WTC11 (cell line): ENCODE measurements at regions not wholly inside any gene's neighbourhood (a gene's known extent, or its start where the extent isn't known, plus 50 kb on each side); places are given as distances from the start of the nearest gene placed in this dataset.
A peak's percentile ranks its signal among the peaks of the same experiment; 100 is the strongest.

Source experiments
- ATAC-seq: fragments of 200-7000 bp; cut with Tn5 transposase; 2 replicates; pipeline ENCODE4 v1.10.0; 2021; ENCODE audit warnings: mild to moderate bottlenecking, moderate library complexity
- CTCF ChIA-PET: fragments of 300-600 bp; sonication (Branson Sonifier 250); formaldehyde crosslinking; loops from one replicate; lab custom pipeline; 2021; ENCODE audit warnings: antibody characterized with exemption; lab: Charles Lee
- POLR2A ChIA-PET: fragments of 350-600 bp; sonication (Branson Sonifier 250); formaldehyde crosslinking; loops from one replicate; lab custom pipeline; 2021; ENCODE audit warnings: antibody characterized with exemption; lab: Charles Lee
- DNase-seq: peaks from one replicate; pipeline ENCODE4 v3.0.0; 2021; ENCODE audit warnings: low spot score
- H3K27ac Mint-ChIP-seq: 2 replicates; pipeline ENCODE4 v1.8.0; 2021; ENCODE audit warnings: mixed read lengths
- H3K27me3 Mint-ChIP-seq: 2 replicates; pipeline ENCODE4 v1.8.0; 2021; ENCODE audit warnings: low read depth, mild to moderate bottlenecking, moderate library complexity, mixed read lengths
- H3K36me3 Mint-ChIP-seq: 2 replicates; pipeline ENCODE4 v1.8.0; 2021; ENCODE audit warnings: mixed read lengths
- H3K4me1 Mint-ChIP-seq: 2 replicates; pipeline ENCODE4 v1.8.0; 2022; ENCODE audit warnings: mixed read lengths
- H3K4me3 Mint-ChIP-seq: 2 replicates; pipeline ENCODE4 v1.8.0; 2021; ENCODE audit warnings: mild to moderate bottlenecking, moderate library complexity, mixed read lengths
- H3K9me3 Mint-ChIP-seq: 2 replicates; pipeline ENCODE4 v1.8.0; 2021; ENCODE audit warnings: mixed read lengths
- CBFB ChIP-seq: sonication (generic); formaldehyde crosslinking; IDR thresholded peaks from 2 replicates; pipeline ENCODE4 v1.8.1; 2022; ENCODE audit warnings: mild to moderate bottlenecking, low read depth, missing genetic modification reagents
- CREB1 ChIP-seq: sonication (generic); formaldehyde crosslinking; IDR thresholded peaks from 2 replicates; pipeline ENCODE4 v1.8.0; 2023; ENCODE audit warnings: mild to moderate bottlenecking, missing genetic modification reagents
- FOXJ3 ChIP-seq: sonication (generic); formaldehyde crosslinking; IDR thresholded peaks from 2 replicates; pipeline ENCODE4 v1.9.0; 2021; ENCODE audit warnings: missing genetic modification reagents, mild to moderate bottlenecking, borderline replicate concordance
- IRF2 ChIP-seq: sonication (generic); formaldehyde crosslinking; IDR thresholded peaks from 2 replicates; pipeline ENCODE4 v1.8.0; 2022; ENCODE audit warnings: low read depth, missing genetic modification reagents, borderline replicate concordance
- JUN ChIP-seq: sonication (generic); formaldehyde crosslinking; IDR thresholded peaks from 2 replicates; pipeline ENCODE4 v1.8.0; 2023; ENCODE audit warnings: mild to moderate bottlenecking, missing genetic modification reagents
- MXD4 ChIP-seq: fragments of 250-450 bp; sonication (Bioruptor Pico); IDR thresholded peaks from 2 replicates; pipeline ENCODE4 v1.8.0; 2021; ENCODE audit warnings: mild to moderate bottlenecking, moderate library complexity, borderline replicate concordance
- MYBL2 ChIP-seq: sonication (generic); formaldehyde crosslinking; IDR thresholded peaks from 2 replicates; pipeline ENCODE4 v1.8.1; 2023; ENCODE audit warnings: mild to moderate bottlenecking, moderate library complexity, missing genetic modification reagents
- NR1H2 ChIP-seq: sonication (generic); formaldehyde crosslinking; IDR thresholded peaks from 2 replicates; pipeline ENCODE4 v1.9.0; 2021; ENCODE audit warnings: mild to moderate bottlenecking, moderate library complexity, missing genetic modification reagents
- SMAD3 ChIP-seq: sonication (generic); formaldehyde crosslinking; IDR thresholded peaks from 2 replicates; pipeline ENCODE4 v1.8.0; 2022; ENCODE audit warnings: missing genetic modification reagents, mild to moderate bottlenecking, borderline replicate concordance
- SMAD4 ChIP-seq: sonication (generic); formaldehyde crosslinking; IDR thresholded peaks from 2 replicates; pipeline ENCODE4 v1.8.0; 2022; ENCODE audit warnings: mild to moderate bottlenecking, missing genetic modification reagents
- TCF7 ChIP-seq: sonication (generic); formaldehyde crosslinking; IDR thresholded peaks from 2 replicates; pipeline ENCODE4 v1.8.0; 2022; ENCODE audit warnings: mild to moderate bottlenecking, low read depth, missing genetic modification reagents, moderate library complexity
- TP53 ChIP-seq: sonication (generic); formaldehyde crosslinking; IDR thresholded peaks from 2 replicates; pipeline ENCODE4 v1.8.1; 2023; ENCODE audit warnings: mild to moderate bottlenecking, missing genetic modification reagents
- ZMAT4 ChIP-seq: fragments of 250-450 bp; sonication (Bioruptor Pico); IDR thresholded peaks from 2 replicates; pipeline ENCODE4 v1.9.0; 2021; ENCODE audit warnings: mild to moderate bottlenecking
- ZNF138 ChIP-seq: sonication (generic); formaldehyde crosslinking; conservative IDR thresholded peaks from 2 replicates; pipeline ENCODE4 v1.8.1; 2022; ENCODE audit warnings: mild to moderate bottlenecking, moderate library complexity, missing genetic modification reagents
- ZNF232 ChIP-seq: sonication (generic); formaldehyde crosslinking; IDR thresholded peaks from 2 replicates; pipeline ENCODE4 v1.8.0; 2022; ENCODE audit warnings: mild to moderate bottlenecking, missing genetic modification reagents
- ZNF396 ChIP-seq: fragments of 250-450 bp; sonication (Bioruptor Pico); IDR thresholded peaks from 2 replicates; pipeline ENCODE4 v1.8.0; 2021; ENCODE audit warnings: mild to moderate bottlenecking, moderate library complexity, borderline replicate concordance
- ZNF423 ChIP-seq: fragments of 250-450 bp; sonication (Bioruptor Pico); IDR thresholded peaks from 2 replicates; pipeline ENCODE4 v2.1.2; 2022; ENCODE audit warnings: mild to moderate bottlenecking, moderate library complexity
- TF ChIP-seq, protein P1 (sequence below): sonication (generic); formaldehyde crosslinking; conservative IDR thresholded peaks from 2 replicates; pipeline ENCODE4 v1.8.1; 2023; ENCODE audit warnings: mild to moderate bottlenecking, low read depth, missing genetic modification reagents, moderate library complexity
- TF ChIP-seq, protein P2 (sequence below): fragments of 250-450 bp; sonication (Bioruptor Pico); conservative IDR thresholded peaks from 2 replicates; pipeline ENCODE4 v1.9.0; 2021; ENCODE audit warnings: mild to moderate bottlenecking
- TF ChIP-seq, protein P3 (sequence below): sonication (generic); formaldehyde crosslinking; IDR thresholded peaks from 2 replicates; pipeline ENCODE4 v1.8.0; 2023; ENCODE audit warnings: mild to moderate bottlenecking, missing genetic modification reagents
- TF ChIP-seq, protein P4 (sequence below): fragments of 200-600 bp; IDR thresholded peaks from 2 replicates; pipeline ENCODE4 v1.8.0; 2022; ENCODE audit warnings: antibody characterized with exemption
- TF ChIP-seq, protein P5 (sequence below): sonication (generic); formaldehyde crosslinking; IDR thresholded peaks from 2 replicates; pipeline ENCODE4 v1.8.1; 2023; ENCODE audit warnings: mild to moderate bottlenecking, missing genetic modification reagents, moderate library complexity

DNA sequence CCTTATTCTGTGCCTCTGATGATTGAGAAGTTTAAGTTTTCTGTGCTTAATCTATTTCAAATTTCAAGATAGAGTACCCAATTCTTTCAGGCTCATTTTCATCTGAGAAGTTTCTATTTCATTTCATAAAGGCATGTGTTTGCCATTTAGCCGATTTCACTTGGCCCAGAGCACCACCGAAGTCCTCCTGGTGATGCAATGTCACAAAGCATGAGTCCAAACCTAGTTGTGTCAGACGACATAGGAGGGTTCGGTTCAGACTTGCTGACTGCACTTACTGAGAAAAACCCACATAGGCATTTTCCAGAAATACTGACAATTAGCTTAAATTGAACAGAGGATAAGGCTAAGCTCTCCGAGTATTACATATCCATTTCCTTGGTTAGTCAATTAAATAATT is 152.4 kb upstream of the FAR2 start (continued):
- TF ChIP-seq ZMAT4 (CRISPR knock-in tag): no peak
- TF ChIP-seq CREB1 (CRISPR knock-in tag): no peak
- TF ChIP-seq TCF7 (CRISPR knock-in tag): no peak
- no peak for TF ChIP-seq ZNF138 (CRISPR knock-in tag)
- TF ChIP-seq CBFB (CRISPR knock-in tag): no peak
- no peak for TF ChIP-seq FOXJ3 (CRISPR knock-in tag)
- no peak for TF ChIP-seq MXD4 (CRISPR knock-in tag)
- no peak for TF ChIP-seq SMAD4
- TF ChIP-seq, protein P1, sequence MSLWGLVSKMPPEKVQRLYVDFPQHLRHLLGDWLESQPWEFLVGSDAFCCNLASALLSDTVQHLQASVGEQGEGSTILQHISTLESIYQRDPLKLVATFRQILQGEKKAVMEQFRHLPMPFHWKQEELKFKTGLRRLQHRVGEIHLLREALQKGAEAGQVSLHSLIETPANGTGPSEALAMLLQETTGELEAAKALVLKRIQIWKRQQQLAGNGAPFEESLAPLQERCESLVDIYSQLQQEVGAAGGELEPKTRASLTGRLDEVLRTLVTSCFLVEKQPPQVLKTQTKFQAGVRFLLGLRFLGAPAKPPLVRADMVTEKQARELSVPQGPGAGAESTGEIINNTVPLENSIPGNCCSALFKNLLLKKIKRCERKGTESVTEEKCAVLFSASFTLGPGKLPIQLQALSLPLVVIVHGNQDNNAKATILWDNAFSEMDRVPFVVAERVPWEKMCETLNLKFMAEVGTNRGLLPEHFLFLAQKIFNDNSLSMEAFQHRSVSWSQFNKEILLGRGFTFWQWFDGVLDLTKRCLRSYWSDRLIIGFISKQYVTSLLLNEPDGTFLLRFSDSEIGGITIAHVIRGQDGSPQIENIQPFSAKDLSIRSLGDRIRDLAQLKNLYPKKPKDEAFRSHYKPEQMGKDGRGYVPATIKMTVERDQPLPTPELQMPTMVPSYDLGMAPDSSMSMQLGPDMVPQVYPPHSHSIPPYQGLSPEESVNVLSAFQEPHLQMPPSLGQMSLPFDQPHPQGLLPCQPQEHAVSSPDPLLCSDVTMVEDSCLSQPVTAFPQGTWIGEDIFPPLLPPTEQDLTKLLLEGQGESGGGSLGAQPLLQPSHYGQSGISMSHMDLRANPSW (CRISPR knock-in tag): no peak
- TF ChIP-seq IRF2 (CRISPR knock-in tag): no peak
- TF ChIP-seq SMAD3 (CRISPR knock-in tag): no peak
- no peak for TF ChIP-seq ZNF423 (CRISPR knock-in tag)
- no peak for TF ChIP-seq NR1H2

- H3K27me3 Mint-ChIP-seq: no peaks in the 10 kb centered on the region
Measured at GRCh38 chr12:28998662-28999120, 150.4 kb upstream of the FAR2 start.

DNA sequence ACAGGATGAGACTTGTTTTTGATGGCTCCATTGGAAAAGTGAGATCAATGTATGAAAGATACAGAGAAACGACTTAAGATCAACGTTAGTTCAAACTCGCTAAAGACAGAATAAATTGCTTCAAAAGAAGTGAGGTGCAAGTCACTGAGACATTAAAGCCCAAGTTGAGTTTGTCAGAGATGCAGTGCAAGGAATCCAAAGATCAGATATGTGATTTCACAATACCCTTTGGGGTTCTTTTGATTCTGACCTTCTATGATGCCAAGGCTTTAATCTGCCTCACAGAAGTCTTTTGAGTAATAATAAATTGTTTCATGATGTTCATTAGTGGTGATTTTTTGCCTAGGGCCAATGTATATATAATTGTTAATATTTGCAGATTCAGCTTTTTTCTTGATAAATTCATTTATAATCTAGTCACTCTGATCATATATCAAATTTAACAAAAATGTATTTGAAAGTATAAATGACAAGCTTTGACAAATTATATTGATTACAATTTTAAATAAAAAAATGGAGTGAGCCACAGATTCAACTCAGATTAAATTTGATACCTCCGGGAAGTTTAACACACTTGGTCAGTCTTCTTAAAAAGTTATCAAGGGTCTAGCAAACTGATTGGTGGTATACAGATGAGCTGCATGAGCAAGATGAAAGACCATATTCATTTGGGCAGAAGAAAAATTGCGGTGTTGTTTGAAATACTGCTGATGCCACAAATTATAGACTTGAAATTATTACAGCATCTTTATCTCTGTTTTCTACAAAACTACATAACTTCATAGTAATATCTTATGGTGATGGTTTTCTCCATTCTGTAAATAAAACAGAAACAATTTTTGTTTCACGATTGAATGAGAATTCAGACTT is 144.8 kb upstream of the FAR2 start:
- ChIA-PET POLR2A (no interaction called here), CTCF (no interaction called here)
- no peak overlapping the region for H3K27ac Mint-ChIP-seq
- ATAC-seq (no peak), DNase-seq (no peak)
- no peaks in the 10 kb centered on the region for H3K36me3 Mint-ChIP-seq
- peaks cover 6% of the 10 kb centered on the region for H3K9me3 Mint-ChIP-seq
- H3K4me3 Mint-ChIP-seq: no peak overlapping the region
- H3K4me1 Mint-ChIP-seq: peaks cover 4% of the 10 kb centered on the region; the same call in 1 of the 2 replicates
- no peaks in the 10 kb centered on the region for H3K27me3 Mint-ChIP-seq
- TF ChIP-seq MYBL2 (CRISPR knock-in tag) (no peak), JUN (CRISPR knock-in tag) (no peak), ZNF396 (CRISPR knock-in tag) (no peak), TP53 (CRISPR knock-in tag) (no peak), ZNF232 (CRISPR knock-in tag) (no peak)
- TF ChIP-seq, protein P2, sequence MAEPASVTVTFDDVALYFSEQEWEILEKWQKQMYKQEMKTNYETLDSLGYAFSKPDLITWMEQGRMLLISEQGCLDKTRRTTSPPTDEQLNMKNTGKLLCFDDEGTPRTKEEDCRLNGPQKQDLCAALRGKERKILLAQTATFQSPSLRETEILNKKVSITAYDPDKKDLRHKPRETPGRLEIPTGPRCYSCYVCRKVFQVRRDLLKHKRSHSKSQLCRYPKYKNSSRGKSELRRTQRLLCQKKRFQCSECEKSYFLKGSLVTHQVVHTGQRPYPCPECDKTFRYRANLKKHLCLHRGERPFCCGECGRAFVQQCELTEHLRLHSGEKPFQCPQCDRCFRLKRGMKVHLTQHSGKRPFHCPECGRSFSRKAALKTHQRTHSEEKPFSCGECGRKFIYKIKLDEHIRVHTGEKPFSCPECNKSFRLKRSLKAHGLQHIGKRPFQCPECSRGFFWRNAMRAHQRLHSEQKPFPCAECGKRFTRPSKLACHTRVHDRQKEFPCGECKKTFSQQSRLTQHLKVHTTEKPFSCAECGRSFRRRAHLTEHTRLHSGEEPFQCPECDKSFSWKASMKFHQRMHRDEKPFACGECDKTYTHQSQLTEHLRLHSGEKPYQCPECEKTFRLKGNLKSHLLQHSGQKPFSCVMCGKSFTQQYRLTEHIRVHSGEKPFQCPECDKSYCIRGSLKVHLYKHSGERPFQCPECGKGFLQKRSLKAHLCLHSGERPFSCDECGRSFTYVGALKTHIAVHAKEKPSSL (CRISPR knock-in tag): no peak
- TF ChIP-seq, protein P3, sequence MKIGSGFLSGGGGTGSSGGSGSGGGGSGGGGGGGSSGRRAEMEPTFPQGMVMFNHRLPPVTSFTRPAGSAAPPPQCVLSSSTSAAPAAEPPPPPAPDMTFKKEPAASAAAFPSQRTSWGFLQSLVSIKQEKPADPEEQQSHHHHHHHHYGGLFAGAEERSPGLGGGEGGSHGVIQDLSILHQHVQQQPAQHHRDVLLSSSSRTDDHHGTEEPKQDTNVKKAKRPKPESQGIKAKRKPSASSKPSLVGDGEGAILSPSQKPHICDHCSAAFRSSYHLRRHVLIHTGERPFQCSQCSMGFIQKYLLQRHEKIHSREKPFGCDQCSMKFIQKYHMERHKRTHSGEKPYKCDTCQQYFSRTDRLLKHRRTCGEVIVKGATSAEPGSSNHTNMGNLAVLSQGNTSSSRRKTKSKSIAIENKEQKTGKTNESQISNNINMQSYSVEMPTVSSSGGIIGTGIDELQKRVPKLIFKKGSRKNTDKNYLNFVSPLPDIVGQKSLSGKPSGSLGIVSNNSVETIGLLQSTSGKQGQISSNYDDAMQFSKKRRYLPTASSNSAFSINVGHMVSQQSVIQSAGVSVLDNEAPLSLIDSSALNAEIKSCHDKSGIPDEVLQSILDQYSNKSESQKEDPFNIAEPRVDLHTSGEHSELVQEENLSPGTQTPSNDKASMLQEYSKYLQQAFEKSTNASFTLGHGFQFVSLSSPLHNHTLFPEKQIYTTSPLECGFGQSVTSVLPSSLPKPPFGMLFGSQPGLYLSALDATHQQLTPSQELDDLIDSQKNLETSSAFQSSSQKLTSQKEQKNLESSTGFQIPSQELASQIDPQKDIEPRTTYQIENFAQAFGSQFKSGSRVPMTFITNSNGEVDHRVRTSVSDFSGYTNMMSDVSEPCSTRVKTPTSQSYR (CRISPR knock-in tag): no peak

More at GRCh38 chr12:28998662-28999120, 150.4 kb upstream of the FAR2 start:
- CTCF ChIA-PET: no interaction called here
- no peak overlapping the region for H3K4me3 Mint-ChIP-seq
- H3K36me3 Mint-ChIP-seq: no peaks in the 10 kb centered on the region
- TF ChIP-seq, protein P4, sequence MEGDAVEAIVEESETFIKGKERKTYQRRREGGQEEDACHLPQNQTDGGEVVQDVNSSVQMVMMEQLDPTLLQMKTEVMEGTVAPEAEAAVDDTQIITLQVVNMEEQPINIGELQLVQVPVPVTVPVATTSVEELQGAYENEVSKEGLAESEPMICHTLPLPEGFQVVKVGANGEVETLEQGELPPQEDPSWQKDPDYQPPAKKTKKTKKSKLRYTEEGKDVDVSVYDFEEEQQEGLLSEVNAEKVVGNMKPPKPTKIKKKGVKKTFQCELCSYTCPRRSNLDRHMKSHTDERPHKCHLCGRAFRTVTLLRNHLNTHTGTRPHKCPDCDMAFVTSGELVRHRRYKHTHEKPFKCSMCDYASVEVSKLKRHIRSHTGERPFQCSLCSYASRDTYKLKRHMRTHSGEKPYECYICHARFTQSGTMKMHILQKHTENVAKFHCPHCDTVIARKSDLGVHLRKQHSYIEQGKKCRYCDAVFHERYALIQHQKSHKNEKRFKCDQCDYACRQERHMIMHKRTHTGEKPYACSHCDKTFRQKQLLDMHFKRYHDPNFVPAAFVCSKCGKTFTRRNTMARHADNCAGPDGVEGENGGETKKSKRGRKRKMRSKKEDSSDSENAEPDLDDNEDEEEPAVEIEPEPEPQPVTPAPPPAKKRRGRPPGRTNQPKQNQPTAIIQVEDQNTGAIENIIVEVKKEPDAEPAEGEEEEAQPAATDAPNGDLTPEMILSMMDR: peak; percentile 35; the same call in 1 of the 2 replicates
- TF ChIP-seq, protein P5, sequence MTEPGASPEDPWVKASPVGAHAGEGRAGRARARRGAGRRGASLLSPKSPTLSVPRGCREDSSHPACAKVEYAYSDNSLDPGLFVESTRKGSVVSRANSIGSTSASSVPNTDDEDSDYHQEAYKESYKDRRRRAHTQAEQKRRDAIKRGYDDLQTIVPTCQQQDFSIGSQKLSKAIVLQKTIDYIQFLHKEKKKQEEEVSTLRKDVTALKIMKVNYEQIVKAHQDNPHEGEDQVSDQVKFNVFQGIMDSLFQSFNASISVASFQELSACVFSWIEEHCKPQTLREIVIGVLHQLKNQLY (CRISPR knock-in tag): no peak
- ATAC-seq (no peak), DNase-seq (no peak)
- H3K27ac Mint-ChIP-seq: no peak overlapping the region; the same call in 1 of the 2 replicates
- POLR2A ChIA-PET: no interaction called here
- H3K4me1 Mint-ChIP-seq: no peaks in the 10 kb centered on the region
- H3K9me3 Mint-ChIP-seq: peaks cover 6% of the 10 kb centered on the region
